Astrocyte (in vitro differentiated cells and primary cell): ENCODE measurements at regions not wholly inside any gene's neighbourhood (a gene's known extent, or its start where the extent isn't known, plus 50 kb on each side); places are given as distances from the start of the nearest gene placed in this dataset.

Experiments used
- CTCF ChIP-seq: IDR thresholded peaks from 2 replicates; pipeline ENCODE4 v1.5.1; 2011; ENCODE audit warnings: low read depth, mild to moderate bottlenecking, inconsistent platforms, low read length, moderate library complexity; ENCODE audit not compliant: insufficient read depth
- EZH2 ChIP-seq: IDR thresholded peaks from 2 replicates; pipeline ENCODE4 v1.6.1; 2012; ENCODE audit warnings: mild to moderate bottlenecking, low read length, inconsistent platforms; ENCODE audit not compliant: insufficient read depth

GRCh38 chr6:25042984-25043725 lies 107.4 kb upstream of the RIPOR2 start:
- no peak for TF ChIP-seq CTCF
- TF ChIP-seq EZH2 = no peak
